ENCODE measurements at regions not wholly inside any gene's neighbourhood (a gene's known extent, or its start where the extent isn't known, plus 50 kb on each side); places are given as distances from the start of the nearest gene placed in this dataset.

- Histone ChIP-seq H3K36me3 (ENCODE audit: control insufficient read depth, insufficient read depth, low read length) (no peaks in the 10 kb centered on the region), H3K9me3 (ENCODE audit: control insufficient read depth, low read length) (no peaks in the 10 kb centered on the region), H3K4me1 (ENCODE audit: control insufficient read depth, insufficient read depth, low read length) (no peaks in the 10 kb centered on the region), H3K27me3 (ENCODE audit: control insufficient read depth, insufficient read depth, low read length) (no peaks in the 10 kb centered on the region), H3K9ac (ENCODE audit: low read length) (no peak overlapping the region), H3K4me3 (ENCODE audit: low read length) (no peak overlapping the region)
Observed at GRCh38 chr3:103406320-103406850, 971.6 kb downstream of the ZPLD1 start.

GRCh38 chr3:103410231-103410630, 975.4 kb downstream of the ZPLD1 start:
- Histone ChIP-seq H3K4me1 (ENCODE audit: control insufficient read depth, insufficient read depth, low read length) (no peaks in the 10 kb centered on the region), H3K36me3 (ENCODE audit: control insufficient read depth, insufficient read depth, low read length) (no peaks in the 10 kb centered on the region), H3K27me3 (ENCODE audit: control insufficient read depth, insufficient read depth, low read length) (no peaks in the 10 kb centered on the region), H3K9me3 (ENCODE audit: control insufficient read depth, low read length) (no peaks in the 10 kb centered on the region), H3K9ac (ENCODE audit: low read length) (no peak overlapping the region), H3K4me3 (ENCODE audit: low read length) (no peak overlapping the region)

- no peaks in the 10 kb centered on the region for H3K9me3 ChIP-seq (ENCODE audit: control insufficient read depth, low read length)
- H3K9ac ChIP-seq (ENCODE audit: low read length) = no peak overlapping the region
- H3K36me3 ChIP-seq (ENCODE audit: control insufficient read depth, insufficient read depth, low read length) = no peaks in the 10 kb centered on the region
- H3K4me1 ChIP-seq (ENCODE audit: control insufficient read depth, insufficient read depth, low read length) = no peaks in the 10 kb centered on the region
- no peak overlapping the region for H3K4me3 ChIP-seq (ENCODE audit: low read length)
- H3K27me3 ChIP-seq (ENCODE audit: control insufficient read depth, insufficient read depth, low read length) = no peaks in the 10 kb centered on the region
Observed at GRCh38 chr3:103421460-103421859, 986.6 kb downstream of the ZPLD1 start.

- Histone ChIP-seq H3K9ac (ENCODE audit: low read length) (no peak overlapping the region), H3K36me3 (ENCODE audit: control insufficient read depth, insufficient read depth, low read length) (no peaks in the 10 kb centered on the region), H3K9me3 (ENCODE audit: control insufficient read depth, low read length) (no peaks in the 10 kb centered on the region), H3K27me3 (ENCODE audit: control insufficient read depth, insufficient read depth, low read length) (no peaks in the 10 kb centered on the region), H3K4me3 (ENCODE audit: low read length) (no peak overlapping the region), H3K4me1 (ENCODE audit: control insufficient read depth, insufficient read depth, low read length) (no peaks in the 10 kb centered on the region)
Observed at GRCh38 chr3:103437883-103438282, 1003.1 kb downstream of the ZPLD1 start.

- Histone ChIP-seq H3K27me3 (ENCODE audit: control insufficient read depth, insufficient read depth, low read length) (no peaks in the 10 kb centered on the region), H3K36me3 (ENCODE audit: control insufficient read depth, insufficient read depth, low read length) (no peaks in the 10 kb centered on the region), H3K9ac (ENCODE audit: low read length) (no peak overlapping the region), H3K4me3 (ENCODE audit: low read length) (no peak overlapping the region), H3K9me3 (ENCODE audit: control insufficient read depth, low read length) (no peaks in the 10 kb centered on the region), H3K4me1 (ENCODE audit: control insufficient read depth, insufficient read depth, low read length) (no peaks in the 10 kb centered on the region)
Observed at GRCh38 chr3:103440539-103441203, 1005.9 kb downstream of the ZPLD1 start.

GRCh38 chr3:103446953-103447629, 1012.3 kb downstream of the ZPLD1 start:
- no peaks in the 10 kb centered on the region for H3K4me1 ChIP-seq (ENCODE audit: control insufficient read depth, insufficient read depth, low read length)
- H3K4me3 ChIP-seq (ENCODE audit: low read length) = no peak overlapping the region
- no peaks in the 10 kb centered on the region for H3K9me3 ChIP-seq (ENCODE audit: control insufficient read depth, low read length)
- H3K9ac ChIP-seq (ENCODE audit: low read length) = no peak overlapping the region
- H3K27me3 ChIP-seq (ENCODE audit: control insufficient read depth, insufficient read depth, low read length) = no peaks in the 10 kb centered on the region
- no peaks in the 10 kb centered on the region for H3K36me3 ChIP-seq (ENCODE audit: control insufficient read depth, insufficient read depth, low read length)

- Histone ChIP-seq H3K4me1 (ENCODE audit: control insufficient read depth, insufficient read depth, low read length) (no peaks in the 10 kb centered on the region), H3K27me3 (ENCODE audit: control insufficient read depth, insufficient read depth, low read length) (no peaks in the 10 kb centered on the region), H3K9me3 (ENCODE audit: control insufficient read depth, low read length) (no peaks in the 10 kb centered on the region), H3K36me3 (ENCODE audit: control insufficient read depth, insufficient read depth, low read length) (no peaks in the 10 kb centered on the region), H3K9ac (ENCODE audit: low read length) (no peak overlapping the region), H3K4me3 (ENCODE audit: low read length) (no peak overlapping the region)
Observed at GRCh38 chr3:103453152-103453551, 1018.3 kb downstream of the ZPLD1 start.

- H3K4me1 ChIP-seq (ENCODE audit: control insufficient read depth, insufficient read depth, low read length) = no peaks in the 10 kb centered on the region
- H3K27me3 ChIP-seq (ENCODE audit: control insufficient read depth, insufficient read depth, low read length) = no peaks in the 10 kb centered on the region
- no peaks in the 10 kb centered on the region for H3K36me3 ChIP-seq (ENCODE audit: control insufficient read depth, insufficient read depth, low read length)
- no peak overlapping the region for H3K4me3 ChIP-seq (ENCODE audit: low read length)
- no peak overlapping the region for H3K9ac ChIP-seq (ENCODE audit: low read length)
- H3K9me3 ChIP-seq (ENCODE audit: control insufficient read depth, low read length) = no peaks in the 10 kb centered on the region
Observed at GRCh38 chr3:103459815-103460214, 1025.0 kb downstream of the ZPLD1 start.

GRCh38 chr3:103470498-103470897, 1035.7 kb downstream of the ZPLD1 start:
- no peaks in the 10 kb centered on the region for H3K27me3 ChIP-seq (ENCODE audit: control insufficient read depth, insufficient read depth, low read length)
- H3K36me3 ChIP-seq (ENCODE audit: control insufficient read depth, insufficient read depth, low read length) = no peaks in the 10 kb centered on the region
- H3K4me3 ChIP-seq (ENCODE audit: low read length) = no peak overlapping the region
- H3K9ac ChIP-seq (ENCODE audit: low read length) = no peak overlapping the region
- H3K9me3 ChIP-seq (ENCODE audit: control insufficient read depth, low read length) = no peaks in the 10 kb centered on the region
- H3K4me1 ChIP-seq (ENCODE audit: control insufficient read depth, insufficient read depth, low read length) = no peaks in the 10 kb centered on the region

GRCh38 chr3:103494011-103494410, 1059.2 kb downstream of the ZPLD1 start:
- H3K4me3 ChIP-seq (ENCODE audit: low read length) = no peak overlapping the region
- no peaks in the 10 kb centered on the region for H3K9me3 ChIP-seq (ENCODE audit: control insufficient read depth, low read length)
- H3K36me3 ChIP-seq (ENCODE audit: control insufficient read depth, insufficient read depth, low read length) = no peaks in the 10 kb centered on the region
- H3K9ac ChIP-seq (ENCODE audit: low read length) = no peak overlapping the region
- no peaks in the 10 kb centered on the region for H3K27me3 ChIP-seq (ENCODE audit: control insufficient read depth, insufficient read depth, low read length)
- H3K4me1 ChIP-seq (ENCODE audit: control insufficient read depth, insufficient read depth, low read length) = no peaks in the 10 kb centered on the region

GRCh38 chr3:103494512-103494911, 1059.7 kb downstream of the ZPLD1 start:
- H3K4me3 ChIP-seq (ENCODE audit: low read length) = no peak overlapping the region
- H3K9me3 ChIP-seq (ENCODE audit: control insufficient read depth, low read length) = no peaks in the 10 kb centered on the region
- no peaks in the 10 kb centered on the region for H3K27me3 ChIP-seq (ENCODE audit: control insufficient read depth, insufficient read depth, low read length)
- no peaks in the 10 kb centered on the region for H3K4me1 ChIP-seq (ENCODE audit: control insufficient read depth, insufficient read depth, low read length)
- H3K9ac ChIP-seq (ENCODE audit: low read length) = no peak overlapping the region
- no peaks in the 10 kb centered on the region for H3K36me3 ChIP-seq (ENCODE audit: control insufficient read depth, insufficient read depth, low read length)

GRCh38 chr3:103495186-103495585, 1060.4 kb downstream of the ZPLD1 start:
- Histone ChIP-seq H3K4me1 (ENCODE audit: control insufficient read depth, insufficient read depth, low read length) (no peaks in the 10 kb centered on the region), H3K36me3 (ENCODE audit: control insufficient read depth, insufficient read depth, low read length) (no peaks in the 10 kb centered on the region), H3K4me3 (ENCODE audit: low read length) (no peak overlapping the region), H3K27me3 (ENCODE audit: control insufficient read depth, insufficient read depth, low read length) (no peaks in the 10 kb centered on the region), H3K9ac (ENCODE audit: low read length) (no peak overlapping the region), H3K9me3 (ENCODE audit: control insufficient read depth, low read length) (no peaks in the 10 kb centered on the region)
